ENCODE measurements at regions not wholly inside any gene's neighbourhood (a gene's known extent, or its start where the extent isn't known, plus 50 kb on each side); places are given as distances from the start of the nearest gene placed in this dataset.

GRCh38 chr7:110400411-110400810 is 690.5 kb upstream of the LRRN3 start:
- no peak overlapping the region for H3K4me3 ChIP-seq (ENCODE audit: low read length in 2 of 2)
- H3K36me3 ChIP-seq (ENCODE audit: control insufficient read depth in 1 of 2, insufficient read depth in 2 of 2, low read length in 1 of 2), result no peaks in the 10 kb centered on the region
- no peaks in the 10 kb centered on the region for H3K4me1 ChIP-seq (ENCODE audit: control insufficient read depth in 1 of 2, insufficient read depth in 2 of 2, low read length in 2 of 2)
- no peak for DNase-seq
- no peak for ATAC-seq (ENCODE audit: low FRiP score)
- no peak overlapping the region for H3K27ac ChIP-seq (ENCODE audit: low read depth in 1 of 2, low read length in 2 of 2)
- H3K9me3 ChIP-seq (ENCODE audit: control insufficient read depth, low read length), result no peaks in the 10 kb centered on the region
- no peaks in the 10 kb centered on the region for H3K27me3 ChIP-seq (ENCODE audit: control insufficient read depth in 1 of 2, insufficient read depth in 2 of 2, low read length in 1 of 2)
- intact Hi-C loops (cut with DNase I), result no loop called here
- WGBS, 2 donors, result 0 to 7% methylated on average over 2 of the region's 2 CpGs

- Histone ChIP-seq H3K4me1 (ENCODE audit: control insufficient read depth in 1 of 2, insufficient read depth in 2 of 2, low read length in 2 of 2) (no peaks in the 10 kb centered on the region), H3K4me3 (ENCODE audit: low read length in 2 of 2) (no peak overlapping the region), H3K9me3 (ENCODE audit: control insufficient read depth, low read length) (no peaks in the 10 kb centered on the region), H3K27ac (ENCODE audit: low read depth in 1 of 2, low read length in 2 of 2) (no peak overlapping the region), H3K36me3 (ENCODE audit: control insufficient read depth in 1 of 2, insufficient read depth in 2 of 2, low read length in 1 of 2) (no peaks in the 10 kb centered on the region), H3K27me3 (ENCODE audit: control insufficient read depth in 1 of 2, insufficient read depth in 2 of 2, low read length in 1 of 2) (no peaks in the 10 kb centered on the region)
- intact Hi-C loops (cut with DNase I), result no loop called here
- no peak for ATAC-seq (ENCODE audit: low FRiP score)
- WGBS, 2 donors, result 32 to 33% methylated on average over 3 of the region's 3 CpGs
- no peak for DNase-seq
Observed at GRCh38 chr7:110407242-110407641, 683.7 kb upstream of the LRRN3 start.

- no peaks in the 10 kb centered on the region for H3K9me3 ChIP-seq (ENCODE audit: control insufficient read depth, low read length)
- no peak for ATAC-seq (ENCODE audit: low FRiP score)
- no peak overlapping the region for H3K27ac ChIP-seq (ENCODE audit: low read depth in 1 of 2, low read length in 2 of 2)
- H3K4me1 ChIP-seq (ENCODE audit: control insufficient read depth in 1 of 2, insufficient read depth in 2 of 2, low read length in 2 of 2), result no peaks in the 10 kb centered on the region
- no peaks in the 10 kb centered on the region for H3K27me3 ChIP-seq (ENCODE audit: control insufficient read depth in 1 of 2, insufficient read depth in 2 of 2, low read length in 1 of 2)
- WGBS, 2 donors, result 26 to 34% methylated on average over 1 of the region's 1 CpG
- H3K36me3 ChIP-seq (ENCODE audit: control insufficient read depth in 1 of 2, insufficient read depth in 2 of 2, low read length in 1 of 2), result no peaks in the 10 kb centered on the region
- H3K4me3 ChIP-seq (ENCODE audit: low read length in 2 of 2), result no peak overlapping the region
- no peak for DNase-seq
- intact Hi-C loops (cut with DNase I), result no loop called here
Observed at GRCh38 chr7:110407706-110408105, 683.2 kb upstream of the LRRN3 start.

GRCh38 chr7:110412614-110413013 is 678.3 kb upstream of the LRRN3 start:
- intact Hi-C loops (cut with DNase I), result no loop called here
- ATAC-seq (ENCODE audit: low FRiP score), result no peak
- no peak for DNase-seq
- no peak overlapping the region for H3K27ac ChIP-seq (ENCODE audit: low read depth in 1 of 2, low read length in 2 of 2)
- no peaks in the 10 kb centered on the region for H3K36me3 ChIP-seq (ENCODE audit: control insufficient read depth in 1 of 2, insufficient read depth in 2 of 2, low read length in 1 of 2)
- H3K9me3 ChIP-seq (ENCODE audit: control insufficient read depth, low read length), result no peaks in the 10 kb centered on the region
- H3K4me1 ChIP-seq (ENCODE audit: control insufficient read depth in 1 of 2, insufficient read depth in 2 of 2, low read length in 2 of 2), result no peaks in the 10 kb centered on the region
- H3K27me3 ChIP-seq (ENCODE audit: control insufficient read depth in 1 of 2, insufficient read depth in 2 of 2, low read length in 1 of 2), result no peaks in the 10 kb centered on the region
- H3K4me3 ChIP-seq (ENCODE audit: low read length in 2 of 2), result no peak overlapping the region
- WGBS, 2 donors, result 45 to 57% methylated on average over 1 of the region's 1 CpG

- no peak overlapping the region for H3K27ac ChIP-seq (ENCODE audit: low read depth in 1 of 2, low read length in 2 of 2)
- H3K9me3 ChIP-seq (ENCODE audit: control insufficient read depth, low read length), result no peaks in the 10 kb centered on the region
- DNase-seq, result no peak
- intact Hi-C loops (cut with DNase I), result no loop called here
- no peak for ATAC-seq (ENCODE audit: low FRiP score)
- H3K27me3 ChIP-seq (ENCODE audit: control insufficient read depth in 1 of 2, insufficient read depth in 2 of 2, low read length in 1 of 2), result no peaks in the 10 kb centered on the region
- H3K4me1 ChIP-seq (ENCODE audit: control insufficient read depth in 1 of 2, insufficient read depth in 2 of 2, low read length in 2 of 2), result no peaks in the 10 kb centered on the region
- no peaks in the 10 kb centered on the region for H3K36me3 ChIP-seq (ENCODE audit: control insufficient read depth in 1 of 2, insufficient read depth in 2 of 2, low read length in 1 of 2)
- H3K4me3 ChIP-seq (ENCODE audit: low read length in 2 of 2), result no peak overlapping the region
Observed at GRCh38 chr7:110413038-110413437, 677.9 kb upstream of the LRRN3 start.

- intact Hi-C loops (cut with DNase I), result no loop called here
- DNase-seq, result no peak
- Histone ChIP-seq H3K4me1 (ENCODE audit: control insufficient read depth in 1 of 2, insufficient read depth in 2 of 2, low read length in 2 of 2) (no peaks in the 10 kb centered on the region), H3K36me3 (ENCODE audit: control insufficient read depth in 1 of 2, insufficient read depth in 2 of 2, low read length in 1 of 2) (no peaks in the 10 kb centered on the region), H3K9me3 (ENCODE audit: control insufficient read depth, low read length) (no peaks in the 10 kb centered on the region), H3K4me3 (ENCODE audit: low read length in 2 of 2) (no peak overlapping the region), H3K27ac (ENCODE audit: low read depth in 1 of 2, low read length in 2 of 2) (no peak overlapping the region), H3K27me3 (ENCODE audit: control insufficient read depth in 1 of 2, insufficient read depth in 2 of 2, low read length in 1 of 2) (no peaks in the 10 kb centered on the region)
- 19 to 20% methylated on average over 2 of the region's 2 CpGs for WGBS, 2 donors
- ATAC-seq (ENCODE audit: low FRiP score), result no peak
Observed at GRCh38 chr7:110417611-110418010, 673.3 kb upstream of the LRRN3 start.

GRCh38 chr7:110418659-110419280 is 672.2 kb upstream of the LRRN3 start:
- intact Hi-C loops (cut with DNase I), result no loop called here
- Histone ChIP-seq H3K27ac (ENCODE audit: low read depth in 1 of 2, low read length in 2 of 2) (no peak overlapping the region), H3K36me3 (ENCODE audit: control insufficient read depth in 1 of 2, insufficient read depth in 2 of 2, low read length in 1 of 2) (no peaks in the 10 kb centered on the region), H3K4me1 (ENCODE audit: control insufficient read depth in 1 of 2, insufficient read depth in 2 of 2, low read length in 2 of 2) (no peaks in the 10 kb centered on the region), H3K4me3 (ENCODE audit: low read length in 2 of 2) (no peak overlapping the region), H3K27me3 (ENCODE audit: control insufficient read depth in 1 of 2, insufficient read depth in 2 of 2, low read length in 1 of 2) (no peaks in the 10 kb centered on the region), H3K9me3 (ENCODE audit: control insufficient read depth, low read length) (no peaks in the 10 kb centered on the region)
- ATAC-seq (ENCODE audit: low FRiP score), result no peak
- WGBS, 2 donors, result 44 to 53% methylated on average over 2 of the region's 2 CpGs
- no peak for DNase-seq

GRCh38 chr7:110420788-110421187 is 670.1 kb upstream of the LRRN3 start:
- Histone ChIP-seq H3K4me3 (ENCODE audit: low read length in 2 of 2) (no peak overlapping the region), H3K27me3 (ENCODE audit: control insufficient read depth in 1 of 2, insufficient read depth in 2 of 2, low read length in 1 of 2) (no peaks in the 10 kb centered on the region), H3K4me1 (ENCODE audit: control insufficient read depth in 1 of 2, insufficient read depth in 2 of 2, low read length in 2 of 2) (no peaks in the 10 kb centered on the region), H3K9me3 (ENCODE audit: control insufficient read depth, low read length) (no peaks in the 10 kb centered on the region), H3K27ac (ENCODE audit: low read depth in 1 of 2, low read length in 2 of 2) (no peak overlapping the region), H3K36me3 (ENCODE audit: control insufficient read depth in 1 of 2, insufficient read depth in 2 of 2, low read length in 1 of 2) (no peaks in the 10 kb centered on the region)
- no peak for ATAC-seq (ENCODE audit: low FRiP score)
- no peak for DNase-seq
- 84 to 86% methylated on average over 1 of the region's 1 CpG for WGBS, 2 donors
- intact Hi-C loops (cut with DNase I), result no loop called here

GRCh38 chr7:110421490-110422241 is 669.3 kb upstream of the LRRN3 start:
- Histone ChIP-seq H3K9me3 (ENCODE audit: control insufficient read depth, low read length) (no peaks in the 10 kb centered on the region), H3K4me1 (ENCODE audit: control insufficient read depth in 1 of 2, insufficient read depth in 2 of 2, low read length in 2 of 2) (no peaks in the 10 kb centered on the region), H3K4me3 (ENCODE audit: low read length in 2 of 2) (no peak overlapping the region), H3K27me3 (ENCODE audit: control insufficient read depth in 1 of 2, insufficient read depth in 2 of 2, low read length in 1 of 2) (no peaks in the 10 kb centered on the region), H3K36me3 (ENCODE audit: control insufficient read depth in 1 of 2, insufficient read depth in 2 of 2, low read length in 1 of 2) (no peaks in the 10 kb centered on the region), H3K27ac (ENCODE audit: low read depth in 1 of 2, low read length in 2 of 2) (no peak overlapping the region)
- WGBS, 2 donors, result 78 to 81% methylated on average over 5 of the region's 5 CpGs
- intact Hi-C loops (cut with DNase I), result no loop called here
- DNase-seq (no peak), ATAC-seq (ENCODE audit: low FRiP score) (no peak)
